LNCAP (cell line): ENCODE measurements at regions not wholly inside any gene's neighbourhood (a gene's known extent, or its start where the extent isn't known, plus 50 kb on each side); places are given as distances from the start of the nearest gene placed in this dataset.

Experiments
- TF ChIP-seq, protein P1 (sequence below): fragments of 450-650 bp; IDR thresholded peaks from 2 replicates; pipeline ENCODE4 v1.5.1; 2017; ENCODE audit warnings: mild to moderate bottlenecking

DNA sequence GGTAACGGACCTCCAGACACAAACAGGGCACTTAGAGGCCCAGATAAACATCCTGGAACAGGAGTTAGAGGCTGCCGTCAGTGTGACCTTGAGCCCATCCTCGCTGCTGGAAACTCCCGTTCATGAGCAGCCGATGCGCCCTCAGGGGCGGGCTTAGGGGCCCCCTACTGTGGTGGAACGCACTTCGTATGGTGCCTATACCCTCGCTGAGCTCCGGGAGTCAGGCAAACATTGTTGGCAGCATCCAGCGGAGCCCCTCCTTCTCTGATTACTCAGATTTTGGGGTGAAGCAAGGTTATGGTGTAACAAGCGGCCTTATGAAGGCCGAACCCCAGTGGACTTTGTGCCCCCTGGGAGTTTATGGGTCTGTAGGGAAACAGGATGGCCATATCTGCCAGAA is 205.3 kb upstream of the SYT4 start:
- TF ChIP-seq, protein P1, sequence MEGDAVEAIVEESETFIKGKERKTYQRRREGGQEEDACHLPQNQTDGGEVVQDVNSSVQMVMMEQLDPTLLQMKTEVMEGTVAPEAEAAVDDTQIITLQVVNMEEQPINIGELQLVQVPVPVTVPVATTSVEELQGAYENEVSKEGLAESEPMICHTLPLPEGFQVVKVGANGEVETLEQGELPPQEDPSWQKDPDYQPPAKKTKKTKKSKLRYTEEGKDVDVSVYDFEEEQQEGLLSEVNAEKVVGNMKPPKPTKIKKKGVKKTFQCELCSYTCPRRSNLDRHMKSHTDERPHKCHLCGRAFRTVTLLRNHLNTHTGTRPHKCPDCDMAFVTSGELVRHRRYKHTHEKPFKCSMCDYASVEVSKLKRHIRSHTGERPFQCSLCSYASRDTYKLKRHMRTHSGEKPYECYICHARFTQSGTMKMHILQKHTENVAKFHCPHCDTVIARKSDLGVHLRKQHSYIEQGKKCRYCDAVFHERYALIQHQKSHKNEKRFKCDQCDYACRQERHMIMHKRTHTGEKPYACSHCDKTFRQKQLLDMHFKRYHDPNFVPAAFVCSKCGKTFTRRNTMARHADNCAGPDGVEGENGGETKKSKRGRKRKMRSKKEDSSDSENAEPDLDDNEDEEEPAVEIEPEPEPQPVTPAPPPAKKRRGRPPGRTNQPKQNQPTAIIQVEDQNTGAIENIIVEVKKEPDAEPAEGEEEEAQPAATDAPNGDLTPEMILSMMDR = no peak

DNA sequence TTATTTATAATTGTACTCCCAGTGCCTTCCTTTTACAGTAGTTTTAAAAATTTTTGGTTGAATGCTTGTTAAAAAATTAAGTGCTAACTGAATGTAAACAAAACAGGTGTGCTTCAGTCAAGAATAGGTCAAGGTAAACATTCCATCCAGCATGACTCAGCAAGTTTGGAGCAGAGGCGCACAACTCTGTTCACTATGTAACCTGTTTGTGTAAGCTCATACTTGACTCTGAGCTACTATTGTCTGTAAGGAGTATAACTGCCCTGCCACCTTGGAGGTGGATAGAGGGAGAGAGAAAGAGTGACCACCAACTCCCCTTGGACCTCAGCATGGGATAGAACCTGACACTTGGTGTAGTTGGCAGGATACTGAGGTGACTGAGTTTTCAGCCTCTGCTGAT is 207.4 kb upstream of the SYT4 start:
- TF ChIP-seq, protein P1 = no peak

GRCh38 chr18:43485545-43485963 is 208.3 kb upstream of the SYT4 start:
- TF ChIP-seq, protein P1 = no peak

DNA sequence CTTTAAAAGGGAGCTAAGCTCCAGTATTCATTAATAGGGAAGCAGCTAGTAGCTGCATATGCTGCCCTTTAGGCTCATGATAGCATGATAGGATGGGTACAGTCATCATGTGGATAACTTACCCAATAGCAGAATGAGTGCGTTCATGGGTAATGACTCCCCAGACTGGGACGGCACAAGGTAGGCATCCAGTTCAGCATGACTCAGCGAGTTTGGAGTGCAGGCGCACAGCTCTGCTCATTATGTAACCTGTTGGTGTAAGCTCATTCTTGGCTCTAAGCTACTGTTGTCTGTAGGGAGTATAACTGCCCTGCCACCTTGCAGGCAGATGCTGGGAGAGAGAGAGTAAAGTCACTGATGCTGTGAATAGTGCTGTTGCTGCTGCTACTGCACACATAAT is 209.2 kb upstream of the SYT4 start:
- TF ChIP-seq, protein P1 = no peak

DNA sequence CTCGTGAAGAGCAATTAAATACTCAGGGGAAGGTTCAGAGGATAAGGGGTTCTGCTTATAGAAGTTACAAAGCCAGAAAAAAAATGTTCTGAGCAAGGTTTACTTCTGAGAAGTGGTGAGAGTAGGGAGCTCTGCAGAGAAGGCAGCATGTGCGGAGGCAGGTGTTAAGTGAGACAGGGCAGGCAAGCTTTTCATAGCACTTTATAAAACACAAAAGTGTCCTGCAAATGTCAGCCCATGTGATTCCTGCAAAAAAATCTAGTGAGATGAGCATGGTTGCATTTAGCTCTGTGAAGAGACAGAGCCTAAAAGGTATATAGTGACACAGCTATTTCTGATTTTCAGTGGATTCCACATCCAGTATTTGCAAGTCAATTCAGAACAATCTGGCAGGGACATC is 223.8 kb upstream of the SYT4 start:
- TF ChIP-seq, protein P1 = no peak

DNA sequence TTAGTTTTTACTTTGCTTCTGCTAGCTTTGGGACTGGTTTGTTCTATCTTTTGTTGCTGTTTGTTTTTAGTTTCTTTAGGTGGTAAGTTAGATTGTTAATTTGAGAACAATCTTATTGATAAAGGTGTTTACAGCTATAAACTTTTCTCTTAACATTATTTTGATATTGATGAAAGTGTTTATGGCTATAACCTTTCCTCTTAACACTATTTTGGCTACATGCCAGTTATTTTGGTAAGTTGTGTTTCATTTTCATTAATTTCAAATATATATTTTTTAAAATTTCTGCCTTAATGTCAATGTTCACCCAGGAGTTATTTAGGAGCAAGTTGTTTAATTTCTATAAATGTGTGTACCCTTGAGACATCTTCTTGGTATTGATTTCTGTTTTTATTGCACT is 229.6 kb upstream of the SYT4 start:
- TF ChIP-seq, protein P1 = no peak

DNA sequence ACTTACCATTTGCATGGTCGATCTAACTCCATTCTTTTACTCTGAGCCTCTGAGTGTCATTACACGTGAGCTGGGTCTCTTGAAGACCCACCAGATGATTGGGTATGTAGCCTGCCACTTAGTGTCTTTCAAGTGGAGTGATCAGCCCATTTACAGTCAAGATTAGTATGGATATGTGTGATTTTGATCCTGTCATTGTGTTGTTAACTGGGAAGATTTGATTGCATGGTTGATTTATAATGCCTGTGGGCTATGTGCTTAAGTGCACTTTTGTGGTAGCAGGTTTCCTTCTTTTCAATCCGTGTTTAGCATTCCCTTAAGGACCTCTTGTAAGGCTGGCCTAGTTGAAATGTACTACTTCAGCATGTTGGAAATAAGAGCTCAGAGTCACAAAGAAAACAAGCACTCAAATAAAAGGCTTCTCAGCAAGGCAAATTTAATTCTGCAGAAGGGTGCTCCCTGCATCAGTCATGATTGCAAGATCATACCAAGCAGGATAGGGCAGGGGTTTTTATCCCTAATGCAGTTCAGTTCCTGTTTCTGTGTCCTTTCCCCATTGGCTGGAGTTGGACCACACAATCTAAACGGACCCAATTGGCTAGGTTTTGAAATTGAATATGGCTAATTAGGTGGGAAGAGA is 230.7 kb upstream of the SYT4 start:
- TF ChIP-seq, protein P1 = no peak

DNA sequence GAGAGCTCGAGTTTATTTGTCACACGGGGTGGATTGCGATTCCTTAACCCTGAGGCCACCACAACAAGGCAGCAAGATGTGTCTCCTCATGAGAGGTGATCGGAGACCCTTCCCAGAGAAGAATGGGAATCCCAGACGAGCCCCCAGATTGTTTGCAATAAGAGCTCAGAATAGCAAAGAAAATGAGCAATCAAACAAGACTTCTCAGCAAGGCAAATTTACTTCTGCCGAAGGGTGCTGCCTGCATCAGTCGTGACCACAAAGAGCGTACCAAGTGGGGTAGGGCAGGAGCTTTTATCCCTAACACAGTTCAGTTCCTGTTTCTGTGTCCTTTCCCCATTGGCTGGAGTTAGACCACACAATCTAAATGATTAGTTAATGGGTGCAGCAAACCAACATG is 237.5 kb upstream of the SYT4 start:
- TF ChIP-seq, protein P1 = no peak
